SK-N-MC (cell line): ENCODE measurements at regions not wholly inside any gene's neighbourhood (a gene's known extent, or its start where the extent isn't known, plus 50 kb on each side); places are given as distances from the start of the nearest gene placed in this dataset.

ENCODE experiments used
- EZH2 ChIP-seq: fragments of 200-600 bp; sonication (generic); IDR thresholded peaks from one replicate; pipeline ENCODE4 v1.6.1; 2017; ENCODE audit warnings: antibody characterized with exemption
- POLR2AphosphoS5 ChIP-seq: IDR thresholded peaks from 2 replicates; pipeline ENCODE4 v1.6.1; 2012; ENCODE audit warnings: mild to moderate bottlenecking, low read depth, low read length, borderline replicate concordance

DNA sequence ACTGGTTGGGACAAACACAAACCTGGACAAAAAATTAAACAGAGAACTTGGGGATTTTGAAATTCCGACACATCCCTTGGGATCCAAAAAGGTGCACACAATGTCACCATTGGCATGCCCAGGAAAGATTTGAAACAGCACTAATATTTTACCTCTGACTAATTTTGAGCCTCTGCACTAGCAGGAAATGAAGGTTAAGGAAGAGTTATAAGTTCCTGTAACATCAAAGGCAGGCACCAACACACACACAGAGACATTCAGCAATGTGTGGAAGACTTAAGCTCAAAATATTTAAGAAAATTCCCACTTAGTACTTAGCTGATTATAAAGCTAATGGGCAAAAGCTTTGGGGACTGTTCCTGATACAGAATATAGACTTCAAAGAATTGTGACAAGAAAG is 247.0 kb downstream of the CDH9 start:
- TF ChIP-seq EZH2 (no peak), POLR2AphosphoS5 (no peak)
